HG03025 (cell line): ENCODE measurements at regions not wholly inside any gene's neighbourhood (a gene's known extent, or its start where the extent isn't known, plus 50 kb on each side); places are given as distances from the start of the nearest gene placed in this dataset.

ENCODE experiments used
- ATAC-seq: cut with Tn5 transposase; IDR thresholded peaks from one replicate; pipeline ENCODE4 v1.9.1; 2021; ENCODE audit warnings: mild to moderate bottlenecking, moderate library complexity; ENCODE audit not compliant: unreplicated experiment, low FRiP score

DNA sequence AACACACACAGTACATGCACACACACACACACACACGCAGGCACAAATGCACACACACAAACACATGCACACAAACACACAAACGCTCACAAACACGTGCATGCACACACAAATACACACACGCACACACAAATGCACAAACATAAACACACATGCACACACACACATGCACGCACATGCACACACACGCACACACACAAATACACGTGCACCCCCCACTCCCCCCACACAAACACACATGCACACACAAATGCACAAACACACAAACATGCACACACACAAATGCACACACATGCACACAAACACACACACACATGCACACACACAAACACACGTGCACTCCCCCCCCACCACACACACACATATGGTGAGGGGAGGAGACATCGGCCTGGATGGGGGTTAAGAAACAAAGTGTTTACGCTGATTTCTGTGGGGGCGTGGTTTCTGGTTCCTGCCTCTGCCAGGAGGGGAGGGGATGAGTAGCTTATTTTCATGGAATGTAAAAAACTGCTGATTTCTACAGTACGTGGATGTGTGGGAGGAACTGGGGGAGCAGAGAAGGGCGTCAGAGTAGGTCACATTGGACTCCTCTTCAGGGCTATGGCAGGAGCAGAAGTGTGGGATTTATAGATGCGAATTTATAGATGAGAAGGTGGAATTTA is 607.2 kb downstream of the QKI start:
- no peak for ATAC-seq

DNA sequence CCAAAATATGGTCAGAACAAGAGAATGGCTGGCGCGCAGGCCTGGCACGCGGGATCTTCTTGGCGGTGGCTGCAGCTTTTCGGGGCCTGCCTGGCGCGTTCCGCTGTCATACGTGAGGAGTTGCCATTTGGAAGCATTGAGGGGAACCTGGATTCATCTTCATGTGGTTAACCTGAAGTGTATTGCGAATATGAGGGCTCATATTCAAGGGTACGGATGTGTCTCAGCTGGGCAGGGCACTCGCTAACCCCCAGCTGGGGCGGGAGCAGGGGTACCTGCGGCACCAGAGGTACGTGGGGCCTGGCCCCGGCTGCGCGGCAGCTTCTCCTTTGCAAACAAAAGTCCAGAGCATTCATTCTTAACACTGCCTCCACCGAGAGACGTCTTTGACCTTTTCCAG is 605.6 kb downstream of the QKI start:
- ATAC-seq, result no peak

- no peak for ATAC-seq
Measured at GRCh38 chr6:164018133-164018532, 603.6 kb downstream of the QKI start.

DNA sequence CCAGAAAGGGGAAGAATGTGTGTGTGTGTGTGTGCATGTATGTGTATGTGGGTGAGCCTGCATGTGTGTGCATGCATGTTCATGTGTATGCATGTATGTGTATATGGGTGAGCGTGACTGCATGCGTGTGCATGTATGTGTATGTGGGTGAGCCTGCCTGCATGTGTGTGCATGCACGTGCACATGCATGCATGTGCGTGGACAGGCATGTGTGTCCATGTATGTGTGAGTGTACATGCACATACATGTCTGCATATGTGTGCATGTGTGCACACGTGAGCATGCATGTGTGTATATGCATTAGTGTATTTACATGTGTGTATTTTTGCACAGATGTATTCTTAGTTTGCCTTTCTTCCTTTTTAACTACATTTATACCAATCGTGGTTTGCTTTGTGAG is 601.5 kb downstream of the QKI start:
- ATAC-seq, result no peak

DNA sequence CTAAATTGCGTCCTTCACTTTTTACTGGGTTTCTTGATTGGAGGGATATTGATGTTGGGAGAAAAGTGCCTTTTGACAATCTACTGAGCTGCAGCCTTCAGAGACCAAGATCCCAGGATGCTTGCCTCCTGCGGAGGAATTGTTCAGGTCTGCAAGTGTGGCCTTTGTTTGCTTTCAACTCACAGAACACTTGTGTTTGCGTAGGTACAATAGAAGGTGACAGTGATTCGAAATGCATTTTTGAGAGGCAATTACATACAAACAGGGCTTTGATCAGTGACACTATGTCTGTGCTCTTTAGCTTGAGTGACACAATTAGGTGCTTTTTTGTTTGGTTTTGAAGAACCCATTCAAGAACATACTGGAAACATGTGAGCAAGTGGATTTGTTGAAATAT is 600.6 kb downstream of the QKI start:
- no peak for ATAC-seq

DNA sequence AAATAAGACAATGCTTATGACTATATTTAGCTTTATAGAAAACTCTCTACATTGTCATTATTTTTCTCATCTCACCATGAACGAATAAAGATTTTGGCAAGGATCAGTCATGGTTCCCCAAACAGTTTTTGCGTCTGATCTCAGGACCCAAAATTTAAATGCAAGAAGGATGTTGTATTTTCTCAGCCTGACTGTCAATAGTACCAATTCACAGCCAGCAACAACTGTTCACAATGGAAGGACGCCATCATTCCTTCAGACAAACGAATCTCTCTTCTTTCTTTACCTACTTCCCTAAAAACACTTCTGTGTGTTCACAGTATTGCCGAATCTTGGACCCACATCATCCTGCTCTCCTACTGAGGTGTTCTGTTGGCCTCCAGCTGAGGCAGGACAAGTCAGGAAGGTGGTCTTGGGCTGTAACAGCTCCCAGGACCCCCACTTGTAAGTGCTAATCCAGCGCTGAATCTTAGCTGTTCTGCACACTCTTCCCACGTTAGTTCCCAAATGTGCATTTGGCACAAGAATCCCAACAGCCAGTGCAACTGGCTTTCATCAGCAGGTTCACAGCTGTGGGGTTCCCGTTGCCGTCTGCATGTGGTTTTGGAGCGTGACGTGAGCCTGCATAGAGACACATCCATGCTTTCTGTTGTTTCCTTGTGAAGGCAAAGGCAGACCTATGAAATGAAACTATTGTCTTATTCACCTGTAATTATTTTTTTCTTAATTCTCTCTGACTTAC is 600.0 kb downstream of the QKI start:
- ATAC-seq, result no peak

DNA sequence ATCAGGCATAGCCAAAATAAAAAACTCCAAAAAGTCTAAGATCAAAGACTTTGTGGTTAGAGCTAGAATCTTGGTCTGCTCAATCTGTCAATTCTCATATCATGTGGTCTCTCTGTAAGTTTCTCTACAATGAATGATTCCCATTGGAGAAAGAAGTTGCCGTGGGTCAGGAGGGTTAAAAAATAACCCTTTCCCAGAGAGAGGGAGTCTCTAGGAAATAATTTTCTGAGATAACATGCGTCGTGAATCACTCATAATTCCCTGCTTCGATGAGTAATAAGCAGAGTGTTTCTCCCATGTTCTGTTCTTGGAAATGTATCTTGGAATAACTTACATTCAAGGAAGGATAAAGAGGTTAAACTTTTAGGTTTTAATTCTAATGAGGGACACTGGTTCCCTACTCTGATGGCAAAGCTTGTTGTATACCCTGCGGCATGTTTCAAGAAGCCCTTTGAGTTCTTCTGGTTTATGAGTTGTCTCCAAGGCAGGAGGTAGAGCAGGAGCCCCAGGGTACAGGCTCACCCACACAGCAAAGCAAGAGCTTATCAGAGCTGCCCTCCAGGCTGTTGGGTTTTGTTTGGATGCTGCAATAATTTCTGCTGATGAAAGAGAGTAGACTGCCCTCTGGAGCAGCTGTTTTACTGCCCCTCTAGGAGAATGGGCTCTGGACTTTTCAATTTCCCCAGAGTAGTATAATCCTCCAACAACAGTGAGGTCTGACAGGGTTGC is 599.1 kb downstream of the QKI start:
- no peak for ATAC-seq

DNA sequence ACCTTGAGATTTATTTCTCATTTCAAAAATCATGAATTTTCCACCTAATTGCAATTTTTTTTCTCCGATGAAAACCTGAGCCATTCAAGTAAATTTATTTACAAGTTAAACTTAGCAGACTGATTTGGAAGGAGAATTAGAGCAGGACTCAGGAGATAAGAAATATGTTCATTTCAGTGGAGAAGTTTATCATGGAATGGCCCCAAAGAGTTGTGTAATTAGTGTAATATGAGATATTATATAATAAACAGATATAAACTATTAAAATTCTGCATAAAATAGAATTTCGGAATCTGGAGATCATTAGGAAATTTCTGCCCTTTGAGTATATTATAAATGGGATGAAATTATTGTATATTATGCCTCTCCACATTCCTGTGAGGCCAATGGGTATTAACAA is 596.8 kb downstream of the QKI start:
- ATAC-seq, result no peak

DNA sequence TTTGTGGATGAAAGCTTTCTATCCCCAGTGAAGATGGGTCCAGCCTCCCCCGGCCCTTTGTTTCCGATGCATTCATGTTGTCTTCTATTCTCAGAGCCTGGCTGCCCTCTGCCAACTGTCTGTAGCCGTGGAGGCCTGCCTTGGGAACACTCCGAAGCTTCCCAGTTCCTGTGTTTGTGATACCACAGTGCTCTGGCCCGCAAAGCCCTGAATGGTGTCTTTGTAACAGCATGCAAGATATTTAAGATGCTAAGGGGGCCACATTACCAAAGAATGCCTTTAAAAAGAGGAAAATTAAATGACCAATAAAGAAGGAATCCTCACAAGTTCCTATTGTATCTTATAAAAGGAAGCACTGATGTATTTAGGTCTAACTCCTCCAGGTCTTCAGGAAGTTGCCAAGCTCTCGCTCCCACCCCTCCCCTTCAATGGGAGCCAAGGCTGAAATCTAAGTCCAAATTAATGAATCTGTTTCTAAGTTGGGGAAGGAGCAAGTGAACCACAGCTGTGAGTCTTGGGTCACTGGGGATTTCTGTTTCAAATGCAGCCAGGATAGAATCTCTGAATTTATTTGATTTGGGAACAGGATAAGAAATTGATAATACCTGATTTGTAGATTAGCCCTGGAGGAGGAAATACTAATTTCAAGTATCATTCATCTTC is 596.1 kb downstream of the QKI start:
- ATAC-seq, result no peak

- no peak for ATAC-seq
Measured at GRCh38 chr6:164008902-164009301, 594.4 kb downstream of the QKI start.

DNA sequence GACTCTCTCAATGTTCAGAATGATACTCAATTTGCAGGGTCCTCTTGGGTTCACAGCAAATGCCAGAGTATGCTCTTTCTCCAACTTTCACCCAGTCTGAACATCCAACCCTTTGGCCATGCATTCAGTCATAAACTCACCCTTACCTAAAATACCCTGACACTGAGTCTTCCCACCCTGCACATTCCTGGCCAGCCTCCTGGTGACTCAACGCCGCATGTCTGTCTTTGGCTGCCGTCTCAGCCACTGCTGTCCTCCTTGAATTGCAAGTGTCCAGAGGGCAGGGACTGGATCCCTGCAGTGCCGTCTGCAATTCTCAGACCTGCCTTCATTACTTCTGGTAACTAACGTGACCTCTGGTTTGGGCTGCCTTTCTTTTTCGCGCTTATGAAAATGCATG is 593.4 kb downstream of the QKI start:
- no peak for ATAC-seq

DNA sequence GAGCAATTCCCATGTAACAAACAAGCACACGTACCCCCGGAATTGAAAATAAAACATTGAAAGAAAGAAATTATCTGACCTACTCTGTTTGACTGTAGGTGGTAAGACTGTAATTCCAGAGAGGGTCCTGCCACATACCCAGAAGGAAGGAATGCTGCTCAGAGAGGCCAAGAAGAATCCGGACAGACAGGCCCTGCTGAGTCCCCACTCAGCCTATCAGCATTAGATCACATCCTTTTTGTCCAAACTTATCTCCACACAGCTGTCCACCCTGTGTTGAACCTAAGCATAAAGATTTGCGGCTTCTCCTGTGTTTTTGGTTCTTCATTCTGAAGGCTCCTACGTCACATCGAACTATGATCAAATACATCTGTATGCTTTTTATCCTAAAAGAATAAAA is 591.9 kb downstream of the QKI start:
- no peak for ATAC-seq

GRCh38 chr6:164005004-164005711 is 590.6 kb downstream of the QKI start:
- no peak for ATAC-seq

DNA sequence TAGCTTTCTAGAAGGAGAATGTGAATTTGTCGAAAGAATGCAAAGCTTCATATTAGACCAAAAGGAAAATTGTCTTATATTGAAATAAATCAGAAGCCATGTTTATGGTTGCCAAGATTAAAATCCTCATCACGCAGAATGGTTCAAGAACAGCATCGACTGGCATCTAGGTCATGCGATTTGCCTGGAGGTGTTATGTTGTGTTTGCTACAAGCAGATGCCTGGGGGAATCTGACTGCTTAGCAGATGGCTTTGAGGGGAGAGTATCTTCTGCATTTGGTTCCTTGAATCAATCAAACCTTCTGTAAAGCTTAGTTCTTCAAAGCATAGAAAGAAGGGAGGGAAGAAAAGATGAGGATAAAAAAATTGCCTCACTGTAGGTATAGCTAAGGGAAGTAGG is 585.8 kb downstream of the QKI start:
- ATAC-seq, result no peak

DNA sequence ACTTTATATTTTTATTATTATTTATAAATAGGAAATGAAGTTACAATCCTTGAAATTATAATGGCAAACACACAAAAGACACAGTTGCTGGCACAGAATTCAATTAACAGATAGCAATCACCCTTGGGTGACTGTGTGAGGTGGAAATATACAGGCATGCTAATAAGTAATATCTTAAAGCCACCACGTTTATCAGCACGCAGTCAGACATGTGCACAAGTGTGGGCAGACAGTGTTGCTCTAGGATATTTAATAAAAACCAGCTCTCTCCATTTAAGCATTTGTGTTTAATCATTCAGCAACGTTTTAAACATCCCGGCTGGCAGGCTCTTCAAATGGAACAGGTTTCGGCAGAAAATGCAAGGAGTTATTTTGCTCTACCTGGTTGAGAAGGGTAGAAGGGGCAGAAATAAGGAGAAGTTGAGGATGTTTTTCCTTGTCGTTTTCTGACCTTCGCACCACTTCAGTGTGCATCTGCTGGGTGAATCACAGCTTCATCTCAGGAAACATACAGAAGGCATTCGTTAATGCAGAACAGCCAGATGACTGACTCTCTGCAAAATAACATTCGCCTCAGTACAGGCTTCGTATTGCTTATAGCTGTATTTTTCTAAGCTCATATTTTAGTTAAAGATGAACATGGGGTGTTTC is 585.1 kb downstream of the QKI start:
- ATAC-seq, result no peak

DNA sequence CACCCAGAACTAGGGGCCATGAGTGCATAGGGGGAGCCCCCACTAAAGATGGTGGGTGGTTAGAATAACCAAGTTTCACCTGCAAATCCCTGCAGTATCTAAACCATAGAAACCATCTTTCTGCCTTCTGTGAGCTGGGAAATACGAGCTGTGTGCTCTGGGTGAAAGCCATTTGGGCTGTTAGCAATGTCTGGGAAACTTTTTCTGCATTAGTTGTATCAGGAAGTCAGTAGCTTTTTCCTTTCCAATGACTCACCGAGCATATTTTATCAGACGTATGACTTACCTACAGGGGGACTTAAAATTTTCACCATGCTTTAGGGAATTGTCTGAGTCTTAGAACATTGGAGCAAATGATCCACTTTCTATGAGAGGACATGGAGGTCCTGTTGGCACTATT is 584.0 kb downstream of the QKI start:
- ATAC-seq, result no peak

- no peak for ATAC-seq
Measured at GRCh38 chr6:163996491-163996890, 582.0 kb downstream of the QKI start.

DNA sequence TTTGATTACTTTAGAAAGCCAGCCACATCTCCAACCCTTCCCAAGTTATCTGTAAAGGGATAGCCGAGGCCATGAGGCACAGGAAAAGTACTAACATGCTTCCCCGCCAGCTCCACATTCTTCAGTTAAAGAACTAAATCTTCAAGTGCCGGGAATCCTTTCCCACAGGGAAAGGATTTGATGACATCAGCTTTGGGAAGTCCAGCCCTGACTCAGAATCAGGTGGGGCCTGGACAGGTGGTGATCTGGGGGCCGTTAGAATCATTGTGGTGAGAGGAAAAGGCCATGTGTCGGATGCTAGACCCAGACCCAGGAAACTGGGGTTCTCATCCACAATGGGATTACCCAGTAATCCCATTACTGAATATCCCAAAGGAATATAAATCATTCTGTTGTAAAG is 580.0 kb downstream of the QKI start:
- ATAC-seq, result no peak

DNA sequence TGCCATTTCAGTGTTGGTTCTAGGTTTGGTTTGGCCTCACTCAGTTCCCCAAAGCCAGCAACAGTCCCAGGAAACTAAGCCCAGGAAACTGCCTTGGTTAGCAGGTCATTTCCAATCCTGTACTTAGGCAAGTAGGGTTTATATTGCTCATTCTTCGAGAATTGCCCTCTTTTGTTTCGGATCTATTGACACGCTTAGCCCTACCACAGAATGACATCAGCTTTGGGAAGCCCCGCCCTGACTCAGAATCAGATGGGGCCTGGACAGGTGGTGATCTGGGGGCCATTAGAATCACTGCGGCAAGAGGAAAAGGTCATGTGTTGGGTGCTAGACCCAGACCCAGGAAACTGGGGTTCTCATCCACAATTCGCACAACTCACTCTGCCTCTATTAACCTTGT is 578.2 kb downstream of the QKI start:
- ATAC-seq, result no peak

- no peak for ATAC-seq
Measured at GRCh38 chr6:163992056-163992455, 577.5 kb downstream of the QKI start.
